Breast epithelium (tissue), 4 donors: ENCODE measurements at regions not wholly inside any gene's neighbourhood (a gene's known extent, or its start where the extent isn't known, plus 50 kb on each side); places are given as distances from the start of the nearest gene placed in this dataset.
"Not testable (repeated sequence)": the region's sequence is repeated elsewhere in the genome, so short reads cannot be mapped to it uniquely, and the experiment has no call there.

Source experiments
- DNase-seq, 2 donors: peaks; one replicate each; pipeline ENCODE4 v3.0.0-alpha.2; 2019; ENCODE audit warnings: low spot score in 2 of 2
- H3K27ac ChIP-seq, 2 donors: fragments of 200-600 bp; sonication (generic) in 1 of 2; one replicate each; pipeline ENCODE4 v1.5.1; 2016 to 2019; ENCODE audit warnings: mild to moderate bottlenecking in 1 of 2
- H3K27me3 ChIP-seq, 2 donors: fragments of 200-600 bp; sonication (generic) in 1 of 2; one replicate each; pipeline versions ENCODE4 v1.5.1 to v1.6.0; 2017 to 2019; ENCODE audit warnings: control low read depth in 1 of 2, mild to moderate bottlenecking in 1 of 2
- H3K36me3 ChIP-seq: fragments of 200-600 bp; one replicate; pipeline ENCODE4 v1.5.1; 2019
- H3K4me1 ChIP-seq, 2 donors: fragments of 200-600 bp; sonication (generic); one replicate each; pipeline ENCODE4 v1.5.1; 2016 to 2019; ENCODE audit warnings: control low read depth in 1 of 2
- H3K4me3 ChIP-seq, 3 donors: fragments of 200-600 bp; sonication (generic); 1 replicate in 2 of 3; 2 replicates in 1 of 3; pipeline ENCODE4 v1.5.1; 2016 to 2019; ENCODE audit warnings: mild to moderate bottlenecking in 3 of 3, moderate library complexity in 2 of 3
- H3K9me3 ChIP-seq, 2 donors: fragments of 200-600 bp; sonication (generic) in 1 of 2; one replicate each; pipeline ENCODE4 v1.5.1; 2016 to 2019; ENCODE audit warnings: control low read depth in 1 of 2
- CTCF ChIP-seq, 3 donors: fragments of 450-650 bp; IDR thresholded peaks; one replicate each; pipeline ENCODE4 v1.5.1; 2016 to 2017; ENCODE audit warnings: antibody characterized with exemption in 3 of 3, mild to moderate bottlenecking in 3 of 3, moderate library complexity in 3 of 3
- POLR2A ChIP-seq: fragments of 450-650 bp; IDR thresholded peaks from one replicate; pipeline ENCODE4 v1.6.1; 2016; ENCODE audit warnings: antibody characterized with exemption, mild to moderate bottlenecking, moderate library complexity
- POLR2AphosphoS5 ChIP-seq, 3 donors: sonication (generic); formaldehyde crosslinking; IDR thresholded peaks; one replicate each; pipeline ENCODE4 v1.6.1; 2017; ENCODE audit warnings: antibody characterized with exemption in 3 of 3
- intact Hi-C: fragments of 100-400 bp; cut with DNase I; formaldehyde crosslinking; loops from one replicate; pipeline ENCODE4 v1.15.1; 2023; ENCODE audit warnings: low total_unique reads

GRCh38 chr20:5393218-5393870 is 76.6 kb upstream of the PROKR2 start:
- Histone ChIP-seq H3K4me3 (no peak overlapping the region), H3K27me3 (no peaks in the 10 kb centered on the region), H3K36me3 (no peaks in the 10 kb centered on the region), H3K9me3 (no peaks in the 10 kb centered on the region), H3K4me1 (no peaks in the 10 kb centered on the region), H3K27ac (no peak overlapping the region)
- intact Hi-C loops: no loop called here
- no peak for DNase-seq
- no peak for TF ChIP-seq POLR2AphosphoS5 (IDR thresholded peaks at IDR 0.05)

- no peak for TF ChIP-seq CTCF (IDR thresholded peaks at IDR 0.05)
- intact Hi-C loops: no loop called here
These were observed 74.0 kb upstream of the PROKR2 start for GRCh38 chr20:5390720-5391119.

GRCh38 chr20:5386846-5387245 is 70.1 kb upstream of the PROKR2 start:
- H3K27me3 ChIP-seq, H3K4me3 ChIP-seq, H3K27ac ChIP-seq, intact Hi-C loops, DNase-seq, H3K4me1 ChIP-seq, H3K36me3 ChIP-seq: not testable (repeated sequence)
- H3K9me3 ChIP-seq: peaks cover 7 to 16% of the 10 kb centered on the region in 2 donors

More at GRCh38 chr20:5390720-5391119, 74.0 kb upstream of the PROKR2 start:
- Histone ChIP-seq H3K27ac (no peak overlapping the region), H3K4me1 (no peaks in the 10 kb centered on the region), H3K9me3 (no peaks in the 10 kb centered on the region), H3K4me3 (no peak overlapping the region), H3K36me3 (no peaks in the 10 kb centered on the region), H3K27me3 (no peaks in the 10 kb centered on the region)
- DNase-seq: no peak

GRCh38 chr20:5381527-5381926 is 64.8 kb upstream of the PROKR2 start:
- H3K27ac ChIP-seq, H3K4me1 ChIP-seq, H3K27me3 ChIP-seq, H3K4me3 ChIP-seq, DNase-seq, H3K36me3 ChIP-seq, intact Hi-C loops: not testable (repeated sequence)
- peaks cover 7 to 22% of the 10 kb centered on the region in 2 donors for H3K9me3 ChIP-seq

GRCh38 chr20:5377484-5377883 is 60.7 kb upstream of the PROKR2 start:
- DNase-seq: no peak
- Histone ChIP-seq H3K27me3 (no peaks in the 10 kb centered on the region), H3K9me3 (peaks cover 0 to 7% of the 10 kb centered on the region in 2 donors), H3K27ac (no peak overlapping the region), H3K4me3 (no peak overlapping the region), H3K4me1 (no peaks in the 10 kb centered on the region), H3K36me3 (no peaks in the 10 kb centered on the region)
- no peak for TF ChIP-seq POLR2AphosphoS5 (IDR thresholded peaks at IDR 0.05)
- no peak for TF ChIP-seq POLR2A
- no peak for TF ChIP-seq CTCF (IDR thresholded peaks at IDR 0.05)
- intact Hi-C loops: no loop called here

- Histone ChIP-seq H3K36me3 (no peaks in the 10 kb centered on the region), H3K4me1 (no peaks in the 10 kb centered on the region), H3K27ac (no peak overlapping the region), H3K4me3 (no peak overlapping the region), H3K27me3 (no peaks in the 10 kb centered on the region), H3K9me3 (no peaks in the 10 kb centered on the region)
- no peak for TF ChIP-seq CTCF (IDR thresholded peaks at IDR 0.05)
- TF ChIP-seq POLR2AphosphoS5 (IDR thresholded peaks at IDR 0.05): no peak
- TF ChIP-seq POLR2A: no peak
- DNase-seq: no peak
- intact Hi-C loops: no loop called here
These were observed 59.5 kb upstream of the PROKR2 start for GRCh38 chr20:5376228-5376627.

- Histone ChIP-seq H3K9me3 (no peaks in the 10 kb centered on the region), H3K4me1 (no peaks in the 10 kb centered on the region), H3K27ac (no peak overlapping the region), H3K4me3 (no peak overlapping the region), H3K27me3 (no peaks in the 10 kb centered on the region), H3K36me3 (no peaks in the 10 kb centered on the region)
- intact Hi-C loops: no loop called here
- no peak for TF ChIP-seq CTCF (IDR thresholded peaks at IDR 0.05)
- no peak for TF ChIP-seq POLR2A
- no peak for TF ChIP-seq POLR2AphosphoS5 (IDR thresholded peaks at IDR 0.05)
- DNase-seq: no peak
These were observed 57.4 kb upstream of the PROKR2 start for GRCh38 chr20:5374171-5374570.
